Activated T-cell treated with anti-CD3 and anti-CD28 coated beads, Interleukin-2, amount 50 U/mL, for 48 hours (primary cell): ENCODE measurements at regions not wholly inside any gene's neighbourhood (a gene's known extent, or its start where the extent isn't known, plus 50 kb on each side); places are given as distances from the start of the nearest gene placed in this dataset.

Source experiments
- DNase-seq, 2 experiments: peaks; one replicate each; pipeline ENCODE4 v3.0.0-alpha.2; 2020

DNA sequence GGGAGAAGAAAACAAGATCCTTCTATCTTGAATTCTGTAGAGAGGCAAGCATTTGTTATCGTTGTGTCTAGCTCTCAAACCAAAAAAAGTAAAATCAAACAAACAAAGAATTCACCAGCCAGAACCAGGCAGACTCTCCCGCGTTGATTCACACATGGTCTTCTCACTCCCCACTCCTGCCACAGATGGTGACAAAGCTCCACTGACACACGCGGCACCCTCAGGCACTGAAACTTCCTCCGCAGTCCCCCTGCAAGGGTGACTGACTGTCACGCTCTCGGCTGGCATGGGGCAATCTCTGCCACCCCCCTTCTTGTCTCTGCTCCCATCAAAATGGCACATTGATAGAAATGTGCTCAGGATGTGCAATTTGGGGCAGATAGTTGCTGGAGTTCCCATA, 304.9 kb downstream of the DHX15 start:
- DNase-seq, result no peak

DNA sequence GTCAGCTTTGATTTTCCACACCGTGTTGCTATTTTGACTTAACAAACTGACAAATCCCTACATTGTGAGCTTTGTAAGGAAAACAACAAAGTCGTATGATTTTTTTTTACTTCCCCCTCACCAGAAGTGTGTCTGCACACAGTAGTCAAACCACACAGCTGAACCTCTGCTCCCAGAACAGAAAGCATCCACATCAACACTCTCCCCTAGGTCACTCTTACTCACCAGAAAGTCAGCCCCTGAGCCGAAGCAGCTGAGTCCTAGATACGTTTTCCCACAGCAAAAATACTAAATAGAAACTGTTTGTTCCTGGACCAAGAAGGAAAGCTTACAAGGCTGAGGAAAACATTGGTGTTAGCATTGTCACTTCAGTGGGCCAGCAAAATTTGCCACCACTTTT, 305.7 kb downstream of the DHX15 start:
- no peak for DNase-seq

DNA sequence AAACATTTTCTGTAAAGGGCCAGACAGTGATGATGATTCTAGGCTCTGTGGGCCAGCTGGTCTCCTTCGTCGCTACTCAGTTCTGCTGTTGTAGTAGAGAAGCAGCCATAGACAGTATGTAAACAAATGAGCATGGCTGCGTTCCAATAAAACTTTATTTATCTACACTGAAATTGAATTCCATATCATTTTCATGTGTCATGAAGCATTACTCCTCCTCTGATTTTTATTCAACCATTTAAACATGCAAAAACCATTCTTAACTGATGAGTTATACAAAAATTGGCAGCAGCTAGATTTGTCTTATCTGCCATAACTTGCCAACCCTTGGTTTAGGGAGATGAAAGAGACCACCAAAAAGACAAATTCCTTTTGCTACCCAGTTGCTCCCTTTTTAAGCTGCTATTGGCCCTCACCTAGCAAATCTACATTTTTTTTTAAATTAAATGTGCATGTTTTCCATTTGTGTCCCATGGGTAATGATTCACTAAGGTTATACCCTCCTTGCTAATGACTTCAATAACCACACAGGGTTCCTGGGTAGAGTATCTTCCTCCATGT, 309.9 kb downstream of the DHX15 start:
- no peak for DNase-seq

DNA sequence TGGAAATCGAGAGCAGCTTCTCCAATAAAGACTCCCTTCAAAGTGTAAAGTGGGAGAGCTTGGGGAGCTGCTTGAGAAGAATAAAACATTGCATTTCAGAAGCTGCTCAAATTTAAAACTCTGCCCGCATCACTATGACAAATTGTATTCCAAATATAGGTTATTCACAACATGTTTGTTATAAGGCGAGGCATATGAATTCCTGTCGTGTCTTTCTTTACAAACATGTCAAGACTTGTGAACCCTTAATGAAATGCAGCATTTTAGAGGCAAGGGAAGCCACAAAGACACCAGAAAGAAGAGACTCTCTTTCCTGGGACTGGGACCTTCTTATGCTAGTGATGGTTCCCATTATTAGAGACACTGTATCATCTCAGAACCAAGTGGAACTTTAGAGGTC, 311.2 kb downstream of the DHX15 start:
- no peak for DNase-seq

DNA sequence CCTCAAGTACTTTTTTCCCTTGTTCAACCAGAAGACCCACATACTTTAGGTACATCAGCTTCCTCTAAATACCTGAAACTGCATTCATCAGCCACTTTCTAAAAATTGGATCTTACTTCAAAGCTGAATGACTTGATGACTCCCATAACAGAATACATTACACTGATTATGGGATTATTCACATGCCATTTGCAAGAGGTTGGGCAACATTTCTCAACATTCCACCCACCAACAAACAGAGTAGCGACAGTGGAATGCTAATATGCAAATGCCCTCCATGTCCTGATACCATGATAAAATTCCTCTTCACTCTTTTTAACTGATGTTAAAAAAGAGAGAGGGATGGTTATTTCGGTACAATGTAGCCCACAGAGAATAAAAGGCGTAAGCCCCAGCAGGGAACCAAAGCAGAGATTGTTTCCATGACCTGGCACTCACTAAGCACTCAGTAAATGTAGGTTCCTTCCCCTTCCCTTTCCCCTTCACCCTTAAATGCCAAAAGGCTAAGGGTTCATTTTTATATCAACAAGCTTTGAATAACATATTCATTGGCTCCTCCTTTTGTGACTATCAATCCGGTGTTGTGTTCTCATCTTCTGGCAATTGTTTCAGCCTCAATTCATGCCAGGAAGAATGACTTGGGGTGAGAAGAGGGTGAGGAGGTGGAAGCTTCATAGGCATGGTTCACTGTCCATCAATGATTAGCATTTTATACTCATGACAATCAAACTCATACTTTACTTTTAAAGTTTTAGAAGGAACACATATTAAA, 317.2 kb downstream of the DHX15 start:
- no peak for DNase-seq

GRCh38 chr4:24265989-24266388, 318.4 kb downstream of the DHX15 start:
- DNase-seq, result no peak

- no peak for DNase-seq
These were observed 321.7 kb downstream of the DHX15 start for GRCh38 chr4:24262616-24263015.

DNA sequence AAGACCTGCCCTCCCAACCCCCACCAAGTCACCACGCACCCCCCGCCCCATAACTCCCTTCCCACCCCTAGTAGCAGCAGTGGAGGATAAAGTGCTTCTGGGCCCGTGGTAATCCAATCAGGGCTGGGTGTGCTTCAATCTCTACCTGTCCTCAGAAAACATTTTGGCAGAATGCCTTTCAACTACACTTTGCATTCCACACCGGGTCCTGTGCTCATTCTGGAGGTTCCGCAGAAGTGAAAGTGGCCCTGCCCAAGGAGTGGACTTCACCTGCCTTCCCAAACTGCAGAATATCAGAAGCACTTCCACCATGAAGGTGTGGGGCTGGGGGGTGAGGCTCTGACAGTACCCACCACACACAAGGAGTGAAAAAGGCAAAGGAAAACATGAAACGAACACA, 322.3 kb downstream of the DHX15 start:
- DNase-seq, result no peak

DNA sequence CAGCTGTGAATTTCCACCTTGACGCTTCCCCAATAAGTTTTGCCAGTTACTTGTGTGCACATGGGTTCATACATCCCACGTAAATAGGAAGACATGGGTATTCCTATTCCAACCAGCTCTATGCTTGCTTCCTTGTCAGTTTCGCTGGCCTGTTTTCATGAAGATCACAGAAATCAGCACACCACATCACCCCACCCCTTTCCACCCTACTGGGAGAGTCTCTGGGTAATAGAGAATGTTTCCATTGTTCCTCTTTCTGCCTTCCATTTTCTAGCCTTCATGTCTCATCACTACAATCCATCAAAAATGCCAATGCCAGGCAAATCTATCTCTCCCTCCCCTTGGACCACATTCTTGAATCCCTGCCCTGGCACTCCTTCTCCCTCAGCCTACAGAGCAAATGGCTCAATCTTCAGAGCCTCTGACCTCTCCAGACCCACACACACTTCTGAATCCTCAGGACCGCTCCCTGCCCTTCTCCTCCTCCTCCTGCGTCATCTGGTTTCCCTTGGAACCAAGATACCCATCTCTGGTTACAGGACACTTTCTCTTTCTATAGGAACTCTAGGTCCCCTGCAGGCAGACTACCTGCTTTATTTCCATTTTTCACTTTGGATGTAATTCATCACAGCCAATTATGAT, 323.3 kb downstream of the DHX15 start:
- no peak for DNase-seq

DNA sequence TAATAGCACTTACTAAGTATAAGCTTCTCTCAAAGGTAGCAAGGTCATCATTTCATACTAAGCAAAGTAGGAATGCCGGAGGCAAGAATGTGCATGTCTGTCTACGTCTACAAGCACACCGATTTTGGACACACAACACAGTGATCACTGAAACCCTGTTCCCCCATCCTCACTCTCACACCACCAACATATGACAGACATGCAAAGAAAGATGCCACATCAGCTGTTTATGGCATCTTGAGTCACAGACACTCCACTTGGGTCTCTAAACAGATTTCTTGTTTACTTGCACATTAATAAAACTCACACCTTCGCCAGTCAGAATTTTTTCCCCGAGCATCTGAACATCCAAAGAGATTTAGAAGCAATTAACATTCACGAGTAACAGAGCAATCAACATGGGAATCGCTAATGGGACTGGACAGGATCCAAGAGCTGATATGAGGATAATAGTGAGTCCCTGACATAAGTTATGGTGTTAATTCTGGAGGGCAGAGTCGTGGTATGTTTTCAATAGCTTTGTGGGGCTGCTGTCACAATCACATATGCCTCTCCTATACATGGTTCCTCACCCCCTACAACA, 324.1 kb downstream of the DHX15 start:
- DNase-seq, result no peak

GRCh38 chr4:24256547-24256946, 327.8 kb downstream of the DHX15 start:
- DNase-seq, result no peak

DNA sequence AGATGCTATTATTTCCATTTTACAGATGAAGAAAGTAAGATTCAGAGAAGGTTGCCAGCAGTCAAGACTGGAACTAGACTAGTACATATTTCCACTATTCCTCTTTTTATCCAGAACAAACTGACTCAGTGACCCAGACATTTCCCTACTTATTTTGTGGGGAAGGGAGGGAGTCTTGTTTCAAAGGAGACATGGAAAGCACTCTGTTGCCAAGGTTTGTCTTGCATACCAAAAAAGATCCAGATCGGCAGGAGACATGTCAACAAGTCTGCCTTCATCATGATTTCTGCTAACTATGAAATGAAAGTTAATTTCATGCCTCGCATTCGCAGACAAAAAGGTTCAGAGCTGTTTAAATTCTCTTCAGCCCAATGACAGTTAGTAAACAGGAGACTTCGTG, 328.3 kb downstream of the DHX15 start:
- DNase-seq, result no peak

- no peak for DNase-seq
These were observed 332.2 kb downstream of the DHX15 start for GRCh38 chr4:24252121-24252520.

GRCh38 chr4:24251589-24251988, 332.8 kb downstream of the DHX15 start:
- no peak for DNase-seq

- DNase-seq, result no peak
These were observed 334.4 kb downstream of the DHX15 start for GRCh38 chr4:24249972-24250371.

DNA sequence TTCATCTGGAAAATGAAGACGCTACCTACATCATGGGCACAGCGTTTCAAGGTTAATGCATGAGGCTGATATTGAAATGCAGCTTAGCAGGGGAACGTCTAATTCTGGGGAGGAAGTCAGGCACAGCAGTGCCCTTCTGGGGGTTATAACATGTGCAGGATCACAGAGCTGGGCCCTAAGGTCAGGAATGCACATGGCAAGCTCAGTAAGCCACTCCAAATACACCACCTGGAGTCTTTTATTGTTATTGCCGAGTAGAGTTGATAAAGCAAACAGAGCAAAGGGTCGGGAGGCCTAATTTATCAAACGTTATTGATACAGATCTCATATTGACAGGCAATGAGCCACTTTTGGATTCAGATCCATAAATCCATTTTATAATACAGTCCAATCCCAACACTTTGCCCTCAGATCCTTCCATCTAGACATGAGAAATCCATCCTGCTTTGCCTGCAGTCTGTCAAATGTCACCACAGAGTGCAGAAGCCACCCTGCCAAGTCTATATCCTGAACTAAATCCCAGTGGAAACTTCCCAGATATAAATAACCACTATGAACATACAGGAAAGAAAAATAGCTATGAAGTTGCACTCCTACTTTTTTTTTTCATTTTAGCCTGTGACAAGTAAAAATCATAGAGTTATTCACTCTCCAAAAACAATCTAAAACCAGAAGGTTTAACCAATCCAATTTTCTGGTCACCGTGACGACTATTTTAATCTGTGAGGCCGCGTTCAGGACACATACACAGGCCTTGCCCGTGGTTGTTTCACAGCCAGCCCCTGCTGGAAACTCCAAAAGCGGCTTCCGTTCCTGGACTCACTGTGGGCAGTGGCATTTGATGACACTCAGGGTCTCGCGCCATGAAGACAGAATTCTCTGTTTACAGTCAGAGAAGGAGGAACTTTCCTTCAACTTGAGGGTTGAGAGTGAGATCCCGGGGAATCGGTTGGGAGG, 335.4 kb downstream of the DHX15 start:
- DNase-seq, result no peak

- DNase-seq, result no peak
These were observed 338.9 kb downstream of the DHX15 start for GRCh38 chr4:24245491-24245820.

- DNase-seq, result no peak
These were observed 339.5 kb downstream of the DHX15 start for GRCh38 chr4:24244663-24245490.

DNA sequence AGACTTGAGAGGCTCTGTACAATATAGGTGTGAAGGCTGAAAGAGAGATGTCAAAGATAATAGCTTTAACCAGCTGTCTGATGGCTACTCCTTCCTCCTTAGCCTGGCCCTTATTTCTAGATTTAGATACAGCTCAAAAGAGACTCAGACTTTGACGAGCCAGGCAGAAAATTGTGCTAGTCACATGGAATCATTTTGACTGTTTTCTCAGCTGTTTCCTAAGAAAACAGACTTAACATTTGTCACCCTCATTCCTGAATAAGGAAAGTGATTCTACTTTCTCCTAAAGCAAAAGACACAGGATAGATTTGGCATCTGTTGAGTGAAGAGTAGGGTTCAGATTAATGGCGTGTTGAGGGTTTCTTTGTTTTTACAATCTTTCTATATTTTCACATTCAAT, 340.7 kb downstream of the DHX15 start:
- no peak for DNase-seq

GRCh38 chr4:24241511-24241910, 342.8 kb downstream of the DHX15 start:
- no peak for DNase-seq

GRCh38 chr4:24240655-24241054, 343.7 kb downstream of the DHX15 start:
- DNase-seq, result no peak

DNA sequence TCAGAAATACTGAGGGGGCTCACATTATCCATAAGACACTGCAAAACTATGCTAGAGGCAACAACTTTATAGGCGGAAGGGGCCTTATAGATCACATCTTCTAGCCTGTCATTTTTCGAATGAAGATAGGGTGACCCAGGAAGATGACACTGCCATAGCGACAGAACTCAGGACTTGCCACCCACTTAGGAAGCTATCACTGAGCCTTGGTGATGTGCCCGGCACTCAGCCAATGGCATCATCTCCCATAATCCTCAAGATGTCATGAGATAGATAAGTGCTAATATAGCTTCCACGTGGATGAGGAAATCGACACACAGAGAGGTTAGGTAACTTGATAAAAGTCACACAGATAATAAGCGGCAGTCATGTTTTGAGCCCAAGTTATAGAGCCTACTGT, 346.6 kb downstream of the DHX15 start:
- DNase-seq, result no peak
